ENCODE measurements at regions not wholly inside any gene's neighbourhood (a gene's known extent, or its start where the extent isn't known, plus 50 kb on each side); places are given as distances from the start of the nearest gene placed in this dataset.

DNA sequence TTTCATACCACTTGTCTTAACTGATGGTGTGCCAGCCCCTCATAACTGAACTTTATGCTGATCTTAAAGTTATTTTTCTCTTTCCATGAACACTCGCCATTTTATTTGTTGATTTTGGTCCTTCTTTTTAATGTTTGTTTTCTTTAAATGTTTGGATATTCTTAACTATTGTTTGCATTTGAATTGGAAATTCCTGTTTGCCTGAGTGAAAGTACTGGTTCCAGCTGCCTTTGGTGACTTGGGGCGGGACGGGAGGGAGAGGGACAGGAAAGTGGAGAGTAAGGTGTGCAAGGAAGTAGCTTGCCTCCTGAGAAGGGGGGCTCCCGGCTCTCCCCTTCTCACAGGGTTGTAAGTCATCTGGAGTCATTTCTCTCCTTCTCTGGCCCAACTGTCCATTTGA lies 287.1 kb upstream of the PPP2R3A start:
- TF ChIP-seq, protein P1, sequence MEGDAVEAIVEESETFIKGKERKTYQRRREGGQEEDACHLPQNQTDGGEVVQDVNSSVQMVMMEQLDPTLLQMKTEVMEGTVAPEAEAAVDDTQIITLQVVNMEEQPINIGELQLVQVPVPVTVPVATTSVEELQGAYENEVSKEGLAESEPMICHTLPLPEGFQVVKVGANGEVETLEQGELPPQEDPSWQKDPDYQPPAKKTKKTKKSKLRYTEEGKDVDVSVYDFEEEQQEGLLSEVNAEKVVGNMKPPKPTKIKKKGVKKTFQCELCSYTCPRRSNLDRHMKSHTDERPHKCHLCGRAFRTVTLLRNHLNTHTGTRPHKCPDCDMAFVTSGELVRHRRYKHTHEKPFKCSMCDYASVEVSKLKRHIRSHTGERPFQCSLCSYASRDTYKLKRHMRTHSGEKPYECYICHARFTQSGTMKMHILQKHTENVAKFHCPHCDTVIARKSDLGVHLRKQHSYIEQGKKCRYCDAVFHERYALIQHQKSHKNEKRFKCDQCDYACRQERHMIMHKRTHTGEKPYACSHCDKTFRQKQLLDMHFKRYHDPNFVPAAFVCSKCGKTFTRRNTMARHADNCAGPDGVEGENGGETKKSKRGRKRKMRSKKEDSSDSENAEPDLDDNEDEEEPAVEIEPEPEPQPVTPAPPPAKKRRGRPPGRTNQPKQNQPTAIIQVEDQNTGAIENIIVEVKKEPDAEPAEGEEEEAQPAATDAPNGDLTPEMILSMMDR (IDR thresholded peaks at IDR 0.05; ENCODE audit: borderline replicate concordance, extremely low read depth, low read length, poor library complexity, severe bottlenecking): no peak
- no peak for TF ChIP-seq EZH2 (IDR thresholded peaks at IDR 0.05; ENCODE audit: borderline replicate concordance, low read depth, low read length, severe bottlenecking)

Data from DND-41 (cell line).